ENCODE measurements at regions not wholly inside any gene's neighbourhood (a gene's known extent, or its start where the extent isn't known, plus 50 kb on each side); places are given as distances from the start of the nearest gene placed in this dataset.

- TF ChIP-seq GATA2 (IDR thresholded peaks at IDR 0.05; ENCODE audit: low read depth, low read length) (no peak), GATA3 (IDR thresholded peaks at IDR 0.05; ENCODE audit: low read depth, low read length) (no peak)
Observed at GRCh38 chr7:156534925-156535324, 105.6 kb upstream of the RNF32 start.

- TF ChIP-seq GATA3 (IDR thresholded peaks at IDR 0.05; ENCODE audit: low read depth, low read length) (no peak), GATA2 (IDR thresholded peaks at IDR 0.05; ENCODE audit: low read depth, low read length) (no peak)
Observed at GRCh38 chr7:156533964-156534363, 106.6 kb upstream of the RNF32 start.

GRCh38 chr7:156533420-156533819 is 107.2 kb upstream of the RNF32 start:
- TF ChIP-seq GATA3 (IDR thresholded peaks at IDR 0.05; ENCODE audit: low read depth, low read length) (no peak), GATA2 (IDR thresholded peaks at IDR 0.05; ENCODE audit: low read depth, low read length) (no peak)

- no peak for TF ChIP-seq GATA2 (IDR thresholded peaks at IDR 0.05; ENCODE audit: low read depth, low read length)
- no peak for TF ChIP-seq GATA3 (IDR thresholded peaks at IDR 0.05; ENCODE audit: low read depth, low read length)
Observed at GRCh38 chr7:156532016-156532602, 108.5 kb upstream of the RNF32 start.

- TF ChIP-seq GATA2 (IDR thresholded peaks at IDR 0.05; ENCODE audit: low read depth, low read length) (no peak), GATA3 (IDR thresholded peaks at IDR 0.05; ENCODE audit: low read depth, low read length) (no peak)
Observed at GRCh38 chr7:156529956-156530355, 110.6 kb upstream of the RNF32 start.

GRCh38 chr7:156527458-156527890 is 113.1 kb upstream of the RNF32 start:
- no peak for TF ChIP-seq GATA2 (IDR thresholded peaks at IDR 0.05; ENCODE audit: low read depth, low read length)
- no peak for TF ChIP-seq GATA3 (IDR thresholded peaks at IDR 0.05; ENCODE audit: low read depth, low read length)

GRCh38 chr7:156524818-156525597 is 115.6 kb upstream of the RNF32 start:
- TF ChIP-seq GATA2 (IDR thresholded peaks at IDR 0.05; ENCODE audit: low read depth, low read length) (no peak), GATA3 (IDR thresholded peaks at IDR 0.05; ENCODE audit: low read depth, low read length) (no peak)

GRCh38 chr7:156523447-156524048 is 117.0 kb upstream of the RNF32 start:
- TF ChIP-seq GATA2 (IDR thresholded peaks at IDR 0.05; ENCODE audit: low read depth, low read length): no peak
- no peak for TF ChIP-seq GATA3 (IDR thresholded peaks at IDR 0.05; ENCODE audit: low read depth, low read length)

- TF ChIP-seq GATA3 (IDR thresholded peaks at IDR 0.05; ENCODE audit: low read depth, low read length) (no peak), GATA2 (IDR thresholded peaks at IDR 0.05; ENCODE audit: low read depth, low read length) (no peak)
Observed at GRCh38 chr7:156522801-156523200, 117.8 kb upstream of the RNF32 start.

- no peak for TF ChIP-seq GATA3 (IDR thresholded peaks at IDR 0.05; ENCODE audit: low read depth, low read length)
- no peak for TF ChIP-seq GATA2 (IDR thresholded peaks at IDR 0.05; ENCODE audit: low read depth, low read length)
Observed at GRCh38 chr7:156519070-156519469, 121.5 kb upstream of the RNF32 start.

GRCh38 chr7:156518466-156518865 is 122.1 kb upstream of the RNF32 start:
- no peak for TF ChIP-seq GATA3 (IDR thresholded peaks at IDR 0.05; ENCODE audit: low read depth, low read length)
- TF ChIP-seq GATA2 (IDR thresholded peaks at IDR 0.05; ENCODE audit: low read depth, low read length): no peak

GRCh38 chr7:156516791-156517378 is 123.7 kb upstream of the RNF32 start:
- no peak for TF ChIP-seq GATA3 (IDR thresholded peaks at IDR 0.05; ENCODE audit: low read depth, low read length)
- no peak for TF ChIP-seq GATA2 (IDR thresholded peaks at IDR 0.05; ENCODE audit: low read depth, low read length)

GRCh38 chr7:156515911-156516790 is 124.4 kb upstream of the RNF32 start:
- TF ChIP-seq GATA2 (IDR thresholded peaks at IDR 0.05; ENCODE audit: low read depth, low read length) (no peak), GATA3 (IDR thresholded peaks at IDR 0.05; ENCODE audit: low read depth, low read length) (no peak)

Measured in SH-SY5Y (cell line).